ENCODE measurements at regions not wholly inside any gene's neighbourhood (a gene's known extent, or its start where the extent isn't known, plus 50 kb on each side); places are given as distances from the start of the nearest gene placed in this dataset.
A peak's percentile ranks its signal among the peaks of the same experiment; 100 is the strongest.

GRCh38 chr7:16038906-16039305 lies 352.4 kb upstream of the MEOX2 start:
- no peaks in the 10 kb centered on the region for H3K36me3 Mint-ChIP-seq
- H3K4me1 Mint-ChIP-seq: no peaks in the 10 kb centered on the region

GRCh38 chr7:16035392-16035791 lies 348.9 kb upstream of the MEOX2 start:
- no peaks in the 10 kb centered on the region for H3K27me3 Mint-ChIP-seq
- ATAC-seq (ENCODE audit: low read depth in 2 of 2) (no peak), DNase-seq (no peak)
- no peaks in the 10 kb centered on the region for H3K4me1 Mint-ChIP-seq
- peaks cover 0 to 5% (median 0%) of the 10 kb centered on the region in 7 donors for H3K9me3 Mint-ChIP-seq
- no peak overlapping the region for H3K27ac Mint-ChIP-seq
- no peak overlapping the region for H3K4me3 Mint-ChIP-seq
- no peaks in the 10 kb centered on the region for H3K36me3 Mint-ChIP-seq

More at GRCh38 chr7:16038906-16039305, 352.4 kb upstream of the MEOX2 start:
- H3K27ac Mint-ChIP-seq: no peak overlapping the region
- peaks cover 0 to 6% (median 0%) of the 10 kb centered on the region in 3 donors for H3K27me3 Mint-ChIP-seq
- no peak for ATAC-seq (ENCODE audit: low read depth in 2 of 2)
- no peak for DNase-seq
- H3K4me3 Mint-ChIP-seq: no peak overlapping the region
- peaks cover 0 to 10% (median 0%) of the 10 kb centered on the region in 7 donors for H3K9me3 Mint-ChIP-seq

GRCh38 chr7:16034866-16035265 lies 348.4 kb upstream of the MEOX2 start:
- no peak overlapping the region for H3K27ac Mint-ChIP-seq
- H3K27me3 Mint-ChIP-seq: no peaks in the 10 kb centered on the region
- DNase-seq: no peak
- peaks cover 0 to 5% (median 0%) of the 10 kb centered on the region in 7 donors for H3K9me3 Mint-ChIP-seq
- ATAC-seq (ENCODE audit: low read depth in 2 of 2): no peak
- H3K4me1 Mint-ChIP-seq: no peaks in the 10 kb centered on the region
- H3K36me3 Mint-ChIP-seq: no peaks in the 10 kb centered on the region
- no peak overlapping the region for H3K4me3 Mint-ChIP-seq

GRCh38 chr7:16034353-16034752 lies 347.9 kb upstream of the MEOX2 start:
- Mint-ChIP-seq H3K27ac (no peak overlapping the region), H3K4me1 (no peaks in the 10 kb centered on the region), H3K4me3 (no peak overlapping the region), H3K9me3 (peaks cover 0 to 5% (median 0%) of the 10 kb centered on the region in 7 donors), H3K36me3 (no peaks in the 10 kb centered on the region), H3K27me3 (no peaks in the 10 kb centered on the region)
- no peak for DNase-seq
- no peak for ATAC-seq (ENCODE audit: low read depth in 2 of 2)

- DNase-seq: no peak
- no peak overlapping the region for H3K4me3 Mint-ChIP-seq
- no peaks in the 10 kb centered on the region for H3K27me3 Mint-ChIP-seq
- ATAC-seq (ENCODE audit: low read depth in 2 of 2): no peak
- no peaks in the 10 kb centered on the region for H3K4me1 Mint-ChIP-seq
- H3K36me3 Mint-ChIP-seq: no peaks in the 10 kb centered on the region
- peaks cover 0 to 5% (median 0%) of the 10 kb centered on the region in 7 donors for H3K9me3 Mint-ChIP-seq
- H3K27ac Mint-ChIP-seq: no peak overlapping the region
Measured at GRCh38 chr7:16033233-16033632, 346.8 kb upstream of the MEOX2 start.

- Mint-ChIP-seq H3K9me3 (peaks cover 0 to 2% (median 0%) of the 10 kb centered on the region in 7 donors), H3K4me3 (no peak overlapping the region), H3K4me1 (no peaks in the 10 kb centered on the region), H3K27ac (no peak overlapping the region), H3K36me3 (no peaks in the 10 kb centered on the region), H3K27me3 (no peaks in the 10 kb centered on the region)
- ATAC-seq (ENCODE audit: low read depth in 2 of 2) (no peak), DNase-seq (no peak)
Measured at GRCh38 chr7:16028636-16029035, 342.2 kb upstream of the MEOX2 start.

- Mint-ChIP-seq H3K4me3 (no peak overlapping the region), H3K9me3 (peaks cover 0 to 2% (median 0%) of the 10 kb centered on the region in 7 donors), H3K36me3 (no peaks in the 10 kb centered on the region), H3K27me3 (no peaks in the 10 kb centered on the region), H3K4me1 (no peaks in the 10 kb centered on the region), H3K27ac (peak overlapping the region in 1 of 6 donors; percentile 11)
- DNase-seq (no peak), ATAC-seq (ENCODE audit: low read depth in 2 of 2) (no peak)
Measured at GRCh38 chr7:16028103-16028502, 341.6 kb upstream of the MEOX2 start.

- no peaks in the 10 kb centered on the region for H3K27me3 Mint-ChIP-seq
- ATAC-seq (ENCODE audit: low read depth in 2 of 2) (no peak), DNase-seq (no peak)
- H3K9me3 Mint-ChIP-seq: peaks cover 0 to 2% (median 0%) of the 10 kb centered on the region in 7 donors
- no peaks in the 10 kb centered on the region for H3K4me1 Mint-ChIP-seq
- no peak overlapping the region for H3K4me3 Mint-ChIP-seq
- no peak overlapping the region for H3K27ac Mint-ChIP-seq
- H3K36me3 Mint-ChIP-seq: no peaks in the 10 kb centered on the region
Measured at GRCh38 chr7:16027396-16027795, 340.9 kb upstream of the MEOX2 start.

- DNase-seq (no peak), ATAC-seq (ENCODE audit: low read depth in 2 of 2) (no peak)
- peaks cover 0 to 2% (median 0%) of the 10 kb centered on the region in 7 donors for H3K9me3 Mint-ChIP-seq
- H3K4me3 Mint-ChIP-seq: no peak overlapping the region
- H3K27ac Mint-ChIP-seq: no peak overlapping the region
- H3K27me3 Mint-ChIP-seq: no peaks in the 10 kb centered on the region
- H3K4me1 Mint-ChIP-seq: no peaks in the 10 kb centered on the region
- no peaks in the 10 kb centered on the region for H3K36me3 Mint-ChIP-seq
Measured at GRCh38 chr7:16026253-16027020, 340.0 kb upstream of the MEOX2 start.

- no peaks in the 10 kb centered on the region for H3K36me3 Mint-ChIP-seq
- peaks cover 0 to 2% (median 0%) of the 10 kb centered on the region in 7 donors for H3K9me3 Mint-ChIP-seq
- H3K27me3 Mint-ChIP-seq: no peaks in the 10 kb centered on the region
- no peak overlapping the region for H3K27ac Mint-ChIP-seq
- DNase-seq (no peak), ATAC-seq (ENCODE audit: low read depth in 2 of 2) (no peak)
- H3K4me3 Mint-ChIP-seq: no peak overlapping the region
- no peaks in the 10 kb centered on the region for H3K4me1 Mint-ChIP-seq
Measured at GRCh38 chr7:16025696-16026095, 339.2 kb upstream of the MEOX2 start.

GRCh38 chr7:16023503-16023902 lies 337.0 kb upstream of the MEOX2 start:
- no peaks in the 10 kb centered on the region for H3K36me3 Mint-ChIP-seq
- no peak overlapping the region for H3K4me3 Mint-ChIP-seq
- peaks cover 0 to 4% (median 0%) of the 10 kb centered on the region in 7 donors for H3K9me3 Mint-ChIP-seq
- DNase-seq (no peak), ATAC-seq (ENCODE audit: low read depth in 2 of 2) (no peak)
- no peaks in the 10 kb centered on the region for H3K27me3 Mint-ChIP-seq
- H3K4me1 Mint-ChIP-seq: no peaks in the 10 kb centered on the region
- no peak overlapping the region for H3K27ac Mint-ChIP-seq

GRCh38 chr7:16023046-16023445 lies 336.6 kb upstream of the MEOX2 start:
- Mint-ChIP-seq H3K27me3 (no peaks in the 10 kb centered on the region), H3K9me3 (peaks cover 0 to 4% (median 0%) of the 10 kb centered on the region in 7 donors), H3K4me3 (no peak overlapping the region), H3K27ac (no peak overlapping the region), H3K4me1 (no peaks in the 10 kb centered on the region), H3K36me3 (no peaks in the 10 kb centered on the region)
- ATAC-seq (ENCODE audit: low read depth in 2 of 2) (no peak), DNase-seq (no peak)

GRCh38 chr7:16021851-16022250 lies 335.4 kb upstream of the MEOX2 start:
- H3K9me3 Mint-ChIP-seq: peaks cover 0 to 4% (median 0%) of the 10 kb centered on the region in 7 donors
- no peaks in the 10 kb centered on the region for H3K4me1 Mint-ChIP-seq
- H3K27ac Mint-ChIP-seq: no peak overlapping the region
- H3K27me3 Mint-ChIP-seq: no peaks in the 10 kb centered on the region
- no peaks in the 10 kb centered on the region for H3K36me3 Mint-ChIP-seq
- H3K4me3 Mint-ChIP-seq: no peak overlapping the region
- DNase-seq (no peak), ATAC-seq (ENCODE audit: low read depth in 2 of 2) (no peak)

- Mint-ChIP-seq H3K27ac (no peak overlapping the region), H3K9me3 (peaks cover 0 to 6% (median 2%) of the 10 kb centered on the region in 7 donors), H3K4me3 (no peak overlapping the region), H3K27me3 (no peaks in the 10 kb centered on the region), H3K36me3 (no peaks in the 10 kb centered on the region), H3K4me1 (no peaks in the 10 kb centered on the region)
- ATAC-seq (ENCODE audit: low read depth in 2 of 2) (no peak), DNase-seq (no peak)
Measured at GRCh38 chr7:16015981-16016380, 329.5 kb upstream of the MEOX2 start.
